ENCODE measurements at regions not wholly inside any gene's neighbourhood (a gene's known extent, or its start where the extent isn't known, plus 50 kb on each side); places are given as distances from the start of the nearest gene placed in this dataset.

GRCh38 chr2:239818086-239818485 lies 207.1 kb downstream of the NDUFA10 start:
- TF ChIP-seq, protein P1, sequence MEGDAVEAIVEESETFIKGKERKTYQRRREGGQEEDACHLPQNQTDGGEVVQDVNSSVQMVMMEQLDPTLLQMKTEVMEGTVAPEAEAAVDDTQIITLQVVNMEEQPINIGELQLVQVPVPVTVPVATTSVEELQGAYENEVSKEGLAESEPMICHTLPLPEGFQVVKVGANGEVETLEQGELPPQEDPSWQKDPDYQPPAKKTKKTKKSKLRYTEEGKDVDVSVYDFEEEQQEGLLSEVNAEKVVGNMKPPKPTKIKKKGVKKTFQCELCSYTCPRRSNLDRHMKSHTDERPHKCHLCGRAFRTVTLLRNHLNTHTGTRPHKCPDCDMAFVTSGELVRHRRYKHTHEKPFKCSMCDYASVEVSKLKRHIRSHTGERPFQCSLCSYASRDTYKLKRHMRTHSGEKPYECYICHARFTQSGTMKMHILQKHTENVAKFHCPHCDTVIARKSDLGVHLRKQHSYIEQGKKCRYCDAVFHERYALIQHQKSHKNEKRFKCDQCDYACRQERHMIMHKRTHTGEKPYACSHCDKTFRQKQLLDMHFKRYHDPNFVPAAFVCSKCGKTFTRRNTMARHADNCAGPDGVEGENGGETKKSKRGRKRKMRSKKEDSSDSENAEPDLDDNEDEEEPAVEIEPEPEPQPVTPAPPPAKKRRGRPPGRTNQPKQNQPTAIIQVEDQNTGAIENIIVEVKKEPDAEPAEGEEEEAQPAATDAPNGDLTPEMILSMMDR (IDR thresholded peaks at IDR 0.05; ENCODE audit: insufficient read depth, low read length), result no peak
- TF ChIP-seq, protein P2, sequence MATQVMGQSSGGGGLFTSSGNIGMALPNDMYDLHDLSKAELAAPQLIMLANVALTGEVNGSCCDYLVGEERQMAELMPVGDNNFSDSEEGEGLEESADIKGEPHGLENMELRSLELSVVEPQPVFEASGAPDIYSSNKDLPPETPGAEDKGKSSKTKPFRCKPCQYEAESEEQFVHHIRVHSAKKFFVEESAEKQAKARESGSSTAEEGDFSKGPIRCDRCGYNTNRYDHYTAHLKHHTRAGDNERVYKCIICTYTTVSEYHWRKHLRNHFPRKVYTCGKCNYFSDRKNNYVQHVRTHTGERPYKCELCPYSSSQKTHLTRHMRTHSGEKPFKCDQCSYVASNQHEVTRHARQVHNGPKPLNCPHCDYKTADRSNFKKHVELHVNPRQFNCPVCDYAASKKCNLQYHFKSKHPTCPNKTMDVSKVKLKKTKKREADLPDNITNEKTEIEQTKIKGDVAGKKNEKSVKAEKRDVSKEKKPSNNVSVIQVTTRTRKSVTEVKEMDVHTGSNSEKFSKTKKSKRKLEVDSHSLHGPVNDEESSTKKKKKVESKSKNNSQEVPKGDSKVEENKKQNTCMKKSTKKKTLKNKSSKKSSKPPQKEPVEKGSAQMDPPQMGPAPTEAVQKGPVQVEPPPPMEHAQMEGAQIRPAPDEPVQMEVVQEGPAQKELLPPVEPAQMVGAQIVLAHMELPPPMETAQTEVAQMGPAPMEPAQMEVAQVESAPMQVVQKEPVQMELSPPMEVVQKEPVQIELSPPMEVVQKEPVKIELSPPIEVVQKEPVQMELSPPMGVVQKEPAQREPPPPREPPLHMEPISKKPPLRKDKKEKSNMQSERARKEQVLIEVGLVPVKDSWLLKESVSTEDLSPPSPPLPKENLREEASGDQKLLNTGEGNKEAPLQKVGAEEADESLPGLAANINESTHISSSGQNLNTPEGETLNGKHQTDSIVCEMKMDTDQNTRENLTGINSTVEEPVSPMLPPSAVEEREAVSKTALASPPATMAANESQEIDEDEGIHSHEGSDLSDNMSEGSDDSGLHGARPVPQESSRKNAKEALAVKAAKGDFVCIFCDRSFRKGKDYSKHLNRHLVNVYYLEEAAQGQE (IDR thresholded peaks at IDR 0.05; ENCODE audit: insufficient replicate concordance, low read depth), result no peak
- TF ChIP-seq GABPA (IDR thresholded peaks at IDR 0.05; ENCODE audit: low read depth) (no peak), POLR2AphosphoS5 (IDR thresholded peaks at IDR 0.05; ENCODE audit: low read depth) (no peak), SPI1 (IDR thresholded peaks at IDR 0.05; ENCODE audit: borderline replicate concordance, low read depth) (no peak)
